Choroid plexus epithelial cell (primary cell): ENCODE measurements at regions not wholly inside any gene's neighbourhood (a gene's known extent, or its start where the extent isn't known, plus 50 kb on each side); places are given as distances from the start of the nearest gene placed in this dataset.

Source experiments
- DNase-seq: peaks from one replicate; pipeline ENCODE4 v3.0.0-alpha.2; 2010; ENCODE audit warnings: low read depth
- H3K4me3 ChIP-seq: 2 replicates; pipeline ENCODE4 v1.5.1; 2011; ENCODE audit warnings: low read depth, mild to moderate bottlenecking, control low read depth, low read length, moderate library complexity
- TF ChIP-seq, protein P1 (sequence below): conservative IDR thresholded peaks from 2 replicates; pipeline ENCODE4 v1.5.1; 2011; ENCODE audit warnings: low read depth, mild to moderate bottlenecking, control low read depth, inconsistent platforms, low read length, moderate library complexity

DNA sequence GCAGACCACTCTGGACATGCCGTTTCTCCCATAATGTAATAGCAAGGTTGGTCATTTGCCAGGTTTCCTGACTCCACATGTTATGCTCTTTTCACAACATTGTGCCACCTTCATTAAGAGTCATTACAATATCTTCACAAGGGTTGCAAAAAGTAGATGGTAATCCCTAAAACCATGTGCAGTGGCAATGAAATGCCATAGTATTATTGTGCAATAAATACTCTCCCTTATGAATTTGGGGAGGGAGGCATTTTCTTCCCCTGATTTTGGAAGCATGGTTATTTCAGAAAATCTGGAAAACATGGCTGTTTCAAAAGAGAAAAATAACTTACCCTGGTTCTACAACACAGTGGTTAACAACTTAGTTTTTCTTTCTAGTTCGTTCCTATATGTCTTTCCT is 75.1 kb downstream of the BLTP1 start:
- TF ChIP-seq, protein P1, sequence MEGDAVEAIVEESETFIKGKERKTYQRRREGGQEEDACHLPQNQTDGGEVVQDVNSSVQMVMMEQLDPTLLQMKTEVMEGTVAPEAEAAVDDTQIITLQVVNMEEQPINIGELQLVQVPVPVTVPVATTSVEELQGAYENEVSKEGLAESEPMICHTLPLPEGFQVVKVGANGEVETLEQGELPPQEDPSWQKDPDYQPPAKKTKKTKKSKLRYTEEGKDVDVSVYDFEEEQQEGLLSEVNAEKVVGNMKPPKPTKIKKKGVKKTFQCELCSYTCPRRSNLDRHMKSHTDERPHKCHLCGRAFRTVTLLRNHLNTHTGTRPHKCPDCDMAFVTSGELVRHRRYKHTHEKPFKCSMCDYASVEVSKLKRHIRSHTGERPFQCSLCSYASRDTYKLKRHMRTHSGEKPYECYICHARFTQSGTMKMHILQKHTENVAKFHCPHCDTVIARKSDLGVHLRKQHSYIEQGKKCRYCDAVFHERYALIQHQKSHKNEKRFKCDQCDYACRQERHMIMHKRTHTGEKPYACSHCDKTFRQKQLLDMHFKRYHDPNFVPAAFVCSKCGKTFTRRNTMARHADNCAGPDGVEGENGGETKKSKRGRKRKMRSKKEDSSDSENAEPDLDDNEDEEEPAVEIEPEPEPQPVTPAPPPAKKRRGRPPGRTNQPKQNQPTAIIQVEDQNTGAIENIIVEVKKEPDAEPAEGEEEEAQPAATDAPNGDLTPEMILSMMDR: no peak
- DNase-seq: no peak
- no peak overlapping the region for H3K4me3 ChIP-seq

DNA sequence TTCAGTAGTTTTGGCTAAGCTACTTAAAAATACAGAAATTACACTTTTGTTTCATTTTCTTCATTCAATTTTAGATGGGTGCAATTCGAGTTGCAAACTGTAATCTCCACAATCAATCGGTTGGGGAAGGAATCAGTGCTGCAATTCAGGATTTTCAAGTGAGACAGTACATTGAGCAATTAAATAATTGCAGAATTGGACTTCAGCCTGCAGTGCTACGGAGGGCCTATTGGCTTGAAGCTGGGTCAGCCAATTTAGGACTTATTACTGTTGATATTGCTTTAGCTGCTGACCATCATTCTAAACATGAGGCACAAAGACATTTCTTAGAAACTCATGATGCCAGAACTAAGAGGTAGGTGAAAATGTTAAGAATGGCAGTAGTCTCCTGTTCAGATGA is 77.7 kb downstream of the BLTP1 start:
- no peak overlapping the region for H3K4me3 ChIP-seq
- TF ChIP-seq, protein P1: no peak
- DNase-seq: no peak

DNA sequence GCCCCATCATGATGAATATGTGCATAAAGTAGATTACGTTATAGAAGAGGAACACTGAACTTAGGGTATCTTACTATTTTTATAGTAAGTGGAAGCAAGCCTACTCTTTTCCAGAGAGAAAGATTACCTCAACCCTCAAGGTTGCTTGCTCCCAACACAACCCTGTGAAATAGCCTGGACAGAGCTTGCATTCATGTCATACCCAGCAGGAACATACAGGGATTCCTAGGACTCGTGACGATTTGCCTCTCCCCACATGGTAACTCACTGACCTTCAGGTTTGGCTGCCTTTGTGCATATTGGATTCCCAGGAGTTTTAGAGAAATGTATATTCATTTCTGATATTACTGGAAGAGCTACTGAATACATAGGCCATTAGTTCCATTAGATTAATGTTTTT is 80.5 kb downstream of the BLTP1 start:
- DNase-seq: no peak
- no peak overlapping the region for H3K4me3 ChIP-seq
- TF ChIP-seq, protein P1: no peak

DNA sequence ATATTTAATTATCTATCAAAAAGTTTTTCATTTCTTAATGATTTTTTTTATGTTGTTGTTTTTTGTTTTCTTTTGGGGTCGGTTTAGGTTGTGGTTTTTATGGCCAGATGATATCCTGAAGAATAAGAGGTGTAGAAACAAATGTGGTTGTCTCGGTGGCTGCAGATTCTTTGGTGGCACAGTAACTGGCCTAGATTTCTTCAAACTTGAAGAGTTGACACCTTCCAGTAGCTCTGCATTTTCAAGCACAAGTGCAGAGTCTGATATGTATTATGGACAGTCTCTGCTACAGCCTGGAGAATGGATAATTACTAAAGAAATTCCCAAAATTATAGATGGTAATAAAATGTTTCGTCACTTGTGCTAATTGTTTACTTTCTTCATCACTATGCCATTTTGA is 82.6 kb downstream of the BLTP1 start:
- no peak overlapping the region for H3K4me3 ChIP-seq
- DNase-seq: no peak
- TF ChIP-seq, protein P1: no peak

DNA sequence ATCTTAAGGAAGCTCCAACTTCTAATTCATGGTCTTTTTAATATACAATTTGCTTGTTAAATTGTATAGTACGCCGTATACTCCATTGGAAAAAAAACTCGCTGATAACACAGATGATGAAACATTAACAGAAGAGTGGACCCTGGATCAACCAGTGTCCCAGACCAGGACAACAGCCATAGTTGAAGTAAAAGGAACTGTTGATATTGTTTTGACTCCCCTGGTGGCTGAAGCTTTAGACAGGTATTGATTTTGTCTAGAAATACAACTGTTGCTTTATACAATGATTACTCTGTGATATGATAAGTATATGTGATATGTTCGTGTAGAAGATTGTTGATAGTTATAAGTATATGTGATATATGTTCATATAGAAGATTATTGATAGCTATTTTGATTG is 91.7 kb downstream of the BLTP1 start:
- H3K4me3 ChIP-seq: no peak overlapping the region
- TF ChIP-seq, protein P1: no peak
- no peak for DNase-seq

DNA sequence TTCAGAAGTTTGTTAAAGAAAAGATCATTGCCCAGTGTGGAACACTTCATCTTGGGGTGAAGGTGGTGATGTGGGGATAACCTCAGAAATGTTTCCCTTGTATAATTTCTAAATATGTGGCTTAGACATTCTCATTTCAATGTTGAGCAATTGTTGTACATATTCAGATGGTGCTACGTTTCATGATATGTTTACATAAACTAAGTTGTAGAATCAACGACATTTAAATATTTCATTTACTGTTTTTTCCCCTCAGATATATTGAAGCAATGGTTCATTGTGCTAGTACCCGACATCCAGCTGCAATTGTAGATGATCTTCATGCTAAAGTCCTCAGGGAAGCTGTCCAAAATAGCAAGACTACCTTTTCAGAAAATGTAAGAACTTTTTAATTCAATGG is 92.6 kb downstream of the BLTP1 start:
- no peak overlapping the region for H3K4me3 ChIP-seq
- TF ChIP-seq, protein P1: no peak
- DNase-seq: no peak

DNA sequence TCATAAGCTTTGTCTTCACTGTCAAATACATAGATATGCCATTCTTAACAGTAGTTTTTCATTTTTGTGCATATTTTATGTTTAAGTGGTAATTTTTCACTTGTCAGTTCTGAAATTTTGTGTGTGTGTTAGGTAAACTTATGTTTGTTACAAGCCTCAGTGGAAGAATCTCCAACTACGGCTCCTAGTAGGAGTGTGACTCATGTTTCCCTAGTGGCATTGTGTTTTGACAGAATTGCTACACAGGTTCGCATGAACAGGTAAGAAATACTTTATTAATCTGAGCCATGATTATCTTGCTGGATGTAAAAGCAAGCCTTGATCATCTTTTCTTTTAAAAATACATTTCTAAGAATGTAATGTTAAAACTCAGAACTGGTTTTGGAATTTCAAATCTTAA is 94.4 kb downstream of the BLTP1 start:
- DNase-seq: no peak
- TF ChIP-seq, protein P1: no peak
- H3K4me3 ChIP-seq: no peak overlapping the region
